Fibroblast of the aortic adventitia (primary cell): ENCODE measurements at regions not wholly inside any gene's neighbourhood (a gene's known extent, or its start where the extent isn't known, plus 50 kb on each side); places are given as distances from the start of the nearest gene placed in this dataset.

ENCODE experiments used
- DNase-seq: peaks from one replicate; pipeline ENCODE4 v3.0.0-alpha.2; 2010; ENCODE audit warnings: low read depth
- H3K4me3 ChIP-seq: 2 replicates; pipeline ENCODE4 v1.5.1; 2011; ENCODE audit warnings: low read depth, mild to moderate bottlenecking, control low read depth, low read length, moderate library complexity
- TF ChIP-seq, protein P1 (sequence below): IDR thresholded peaks from 2 replicates; pipeline ENCODE4 v1.5.1; 2011; ENCODE audit warnings: mild to moderate bottlenecking, low read length, control low read depth, inconsistent platforms; ENCODE audit not compliant: insufficient read depth

DNA sequence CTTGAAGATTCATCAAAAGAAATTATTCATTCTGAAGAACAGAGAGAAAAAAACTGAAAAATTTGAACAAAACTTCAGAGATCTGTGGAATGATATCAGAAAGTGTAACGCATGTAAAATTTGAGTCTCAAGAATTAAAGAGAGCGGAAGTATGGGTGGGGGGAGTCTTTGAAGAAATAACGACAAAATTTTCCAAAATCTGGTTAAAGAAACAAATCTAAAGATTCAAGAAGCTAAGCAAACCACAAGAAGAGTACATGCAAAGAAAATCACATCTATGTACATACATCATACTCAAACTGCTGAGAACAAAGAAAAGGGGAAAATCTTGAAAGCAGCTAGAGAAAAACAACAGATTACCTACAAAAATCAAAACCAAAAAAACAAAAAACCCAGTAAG lies 149.4 kb upstream of the TBCA start:
- no peak for DNase-seq
- no peak overlapping the region for H3K4me3 ChIP-seq
- TF ChIP-seq, protein P1, sequence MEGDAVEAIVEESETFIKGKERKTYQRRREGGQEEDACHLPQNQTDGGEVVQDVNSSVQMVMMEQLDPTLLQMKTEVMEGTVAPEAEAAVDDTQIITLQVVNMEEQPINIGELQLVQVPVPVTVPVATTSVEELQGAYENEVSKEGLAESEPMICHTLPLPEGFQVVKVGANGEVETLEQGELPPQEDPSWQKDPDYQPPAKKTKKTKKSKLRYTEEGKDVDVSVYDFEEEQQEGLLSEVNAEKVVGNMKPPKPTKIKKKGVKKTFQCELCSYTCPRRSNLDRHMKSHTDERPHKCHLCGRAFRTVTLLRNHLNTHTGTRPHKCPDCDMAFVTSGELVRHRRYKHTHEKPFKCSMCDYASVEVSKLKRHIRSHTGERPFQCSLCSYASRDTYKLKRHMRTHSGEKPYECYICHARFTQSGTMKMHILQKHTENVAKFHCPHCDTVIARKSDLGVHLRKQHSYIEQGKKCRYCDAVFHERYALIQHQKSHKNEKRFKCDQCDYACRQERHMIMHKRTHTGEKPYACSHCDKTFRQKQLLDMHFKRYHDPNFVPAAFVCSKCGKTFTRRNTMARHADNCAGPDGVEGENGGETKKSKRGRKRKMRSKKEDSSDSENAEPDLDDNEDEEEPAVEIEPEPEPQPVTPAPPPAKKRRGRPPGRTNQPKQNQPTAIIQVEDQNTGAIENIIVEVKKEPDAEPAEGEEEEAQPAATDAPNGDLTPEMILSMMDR, result no peak

DNA sequence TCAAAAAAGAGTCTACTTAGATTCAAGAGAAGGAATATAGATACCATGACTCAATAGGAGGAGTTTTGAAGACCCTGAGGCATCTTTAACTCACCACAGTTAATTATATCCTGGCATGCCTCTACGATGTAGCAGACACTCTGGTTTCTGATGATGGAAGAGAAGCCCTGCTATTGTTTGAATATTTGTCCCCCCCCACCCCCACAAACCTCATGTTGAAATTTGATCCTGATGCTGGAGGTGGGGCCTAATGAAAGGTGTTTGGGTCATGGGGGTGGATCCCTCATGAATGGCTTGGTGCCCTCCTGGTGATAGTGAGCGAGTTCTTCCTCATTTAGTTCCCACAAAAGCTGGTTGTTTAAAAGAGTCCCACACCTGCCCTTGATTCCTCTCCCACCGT lies 147.9 kb upstream of the TBCA start:
- no peak for DNase-seq
- TF ChIP-seq, protein P1, result no peak
- H3K4me3 ChIP-seq, result no peak overlapping the region

DNA sequence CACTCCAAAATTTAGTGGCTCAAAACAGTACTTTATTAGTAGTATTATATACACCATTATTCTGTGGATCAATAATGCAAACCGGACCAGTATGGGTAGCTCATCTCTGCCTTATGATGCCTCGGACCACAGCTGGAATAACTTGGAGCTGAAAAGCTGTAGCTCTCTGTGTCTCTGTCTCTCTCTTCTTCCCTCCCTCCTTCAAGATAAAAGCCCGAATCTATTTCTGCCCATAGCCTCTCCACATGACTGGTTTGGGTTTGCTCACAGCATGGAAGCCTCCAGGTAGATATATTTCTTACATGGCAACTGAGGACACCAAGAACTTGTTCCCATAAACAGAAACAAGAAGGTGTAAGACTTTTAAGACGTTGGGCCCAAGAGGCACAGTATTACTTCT lies 147.5 kb upstream of the TBCA start:
- DNase-seq, result no peak
- H3K4me3 ChIP-seq, result no peak overlapping the region
- TF ChIP-seq, protein P1, result no peak

DNA sequence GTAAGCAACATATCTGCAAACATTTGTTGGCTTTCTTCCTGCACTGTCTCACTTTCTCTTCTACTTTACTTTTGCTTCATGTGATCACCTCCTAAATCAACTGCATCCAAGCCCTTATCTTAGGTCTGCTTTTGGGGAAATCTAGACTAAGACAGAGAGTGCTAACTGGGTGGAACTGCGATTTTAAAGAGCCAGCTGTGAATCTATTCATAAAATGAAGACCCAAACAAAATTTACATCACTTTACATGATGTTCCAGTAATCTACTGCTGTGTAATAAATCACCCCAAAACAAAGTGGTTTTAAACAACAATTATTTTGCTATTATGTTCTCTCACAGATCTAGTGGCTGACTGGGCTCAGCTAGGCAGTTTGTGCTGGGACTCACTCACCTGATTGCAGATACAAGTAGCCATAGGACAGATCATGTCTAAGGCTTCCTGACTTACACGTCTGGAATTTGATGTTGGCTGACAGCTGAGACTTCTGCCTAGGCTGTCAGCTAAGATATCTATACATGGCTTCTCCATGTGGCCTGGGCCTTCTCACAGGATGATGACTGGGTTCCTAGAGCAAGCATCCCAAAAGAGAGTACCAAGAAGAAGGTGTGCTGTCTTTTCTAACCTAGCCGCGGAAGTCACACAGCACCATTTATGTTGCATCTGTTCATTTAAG lies 145.1 kb upstream of the TBCA start:
- no peak for DNase-seq
- H3K4me3 ChIP-seq, result no peak overlapping the region
- TF ChIP-seq, protein P1, result no peak

DNA sequence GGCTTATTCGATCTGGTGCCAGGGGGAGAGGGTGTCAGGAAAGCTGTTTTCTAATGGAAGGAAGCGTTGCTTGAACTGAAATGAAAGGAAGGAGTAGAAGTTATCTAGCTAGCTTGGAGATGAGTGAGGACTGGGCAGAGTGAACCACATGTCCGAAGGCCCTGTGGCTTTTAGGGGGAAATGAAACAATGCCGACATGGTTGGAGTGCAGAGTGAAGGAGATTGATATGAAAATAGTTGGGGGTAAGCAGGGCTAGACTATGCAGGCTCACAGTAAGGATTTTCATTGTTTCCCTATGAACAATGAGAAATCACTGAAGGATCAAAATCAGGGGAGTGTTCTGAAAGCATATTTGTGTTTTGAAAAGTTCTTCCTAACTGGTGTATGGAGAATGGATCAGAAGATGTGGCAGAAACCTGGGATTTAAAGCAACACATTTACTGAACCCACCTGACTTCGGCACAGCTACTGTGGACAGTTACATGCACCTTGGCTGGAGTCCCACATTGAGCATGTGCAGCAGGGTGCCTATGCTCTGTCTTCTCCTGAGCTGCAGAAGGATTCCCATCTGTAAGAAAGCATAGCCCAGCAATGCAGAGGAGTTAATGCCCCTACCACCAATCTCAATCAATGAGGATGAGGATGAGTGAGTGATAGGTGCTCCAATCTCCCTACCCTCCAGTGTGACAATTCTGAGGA lies 144.4 kb upstream of the TBCA start:
- H3K4me3 ChIP-seq, result no peak overlapping the region
- no peak for DNase-seq
- TF ChIP-seq, protein P1, result no peak

DNA sequence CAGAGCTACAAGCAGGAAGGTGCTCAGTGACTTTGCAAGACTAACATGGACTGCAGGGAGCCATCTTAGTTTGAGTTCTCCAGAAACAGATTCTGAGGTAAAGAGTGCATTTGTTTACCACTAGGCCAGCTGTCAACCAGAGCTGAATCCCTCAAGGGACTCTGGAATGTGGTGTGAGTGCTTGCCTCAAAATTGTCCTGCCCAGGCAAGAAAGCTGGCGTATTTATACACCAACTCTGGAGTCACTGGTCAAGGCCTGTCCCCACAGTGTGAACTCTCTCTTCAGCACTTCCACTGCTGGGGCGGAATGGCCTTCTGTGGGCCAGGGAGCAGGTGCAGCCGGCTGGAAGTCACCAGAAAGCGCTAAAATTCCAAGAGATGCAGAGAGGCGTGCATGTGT lies 139.2 kb upstream of the TBCA start:
- no peak overlapping the region for H3K4me3 ChIP-seq
- TF ChIP-seq, protein P1, result no peak
- DNase-seq, result no peak
